ENCODE measurements at regions not wholly inside any gene's neighbourhood (a gene's known extent, or its start where the extent isn't known, plus 50 kb on each side); places are given as distances from the start of the nearest gene placed in this dataset.

- no peaks in the 10 kb centered on the region for H3K36me3 ChIP-seq (ENCODE audit: control insufficient read depth in 2 of 2, insufficient read depth in 2 of 2, low read length in 2 of 2)
- no peak overlapping the region for H3K9ac ChIP-seq (ENCODE audit: low read depth in 1 of 2, low read length in 2 of 2)
- no peaks in the 10 kb centered on the region for H3K9me3 ChIP-seq (ENCODE audit: control insufficient read depth in 2 of 2, low read length in 2 of 2)
- no peak overlapping the region for H3K27ac ChIP-seq (ENCODE audit: low read depth in 2 of 2, low read length in 2 of 2)
- no peak overlapping the region for H3K4me3 ChIP-seq (ENCODE audit: low read length in 2 of 2)
- H3K27me3 ChIP-seq (ENCODE audit: control insufficient read depth in 2 of 2, insufficient read depth in 2 of 2, low read length in 2 of 2), result no peaks in the 10 kb centered on the region
- no peaks in the 10 kb centered on the region for H3K4me1 ChIP-seq (ENCODE audit: control insufficient read depth in 2 of 2, insufficient read depth in 2 of 2, low read length in 2 of 2)
Observed at GRCh38 chr7:32275216-32276009, 205.2 kb upstream of the PDE1C start.

GRCh38 chr7:32273297-32273696 is 203.1 kb upstream of the PDE1C start:
- H3K27ac ChIP-seq (ENCODE audit: low read depth in 2 of 2, low read length in 2 of 2), result no peak overlapping the region

GRCh38 chr7:32266932-32267475 is 196.8 kb upstream of the PDE1C start:
- no peaks in the 10 kb centered on the region for H3K9me3 ChIP-seq (ENCODE audit: control insufficient read depth in 2 of 2, low read length in 2 of 2)
- no peak overlapping the region for H3K4me3 ChIP-seq (ENCODE audit: low read length in 2 of 2)
- H3K4me1 ChIP-seq (ENCODE audit: control insufficient read depth in 2 of 2, insufficient read depth in 2 of 2, low read length in 2 of 2), result no peaks in the 10 kb centered on the region
- H3K9ac ChIP-seq (ENCODE audit: low read depth in 1 of 2, low read length in 2 of 2), result no peak overlapping the region
- H3K27me3 ChIP-seq (ENCODE audit: control insufficient read depth in 2 of 2, insufficient read depth in 2 of 2, low read length in 2 of 2), result no peaks in the 10 kb centered on the region
- no peaks in the 10 kb centered on the region for H3K36me3 ChIP-seq (ENCODE audit: control insufficient read depth in 2 of 2, insufficient read depth in 2 of 2, low read length in 2 of 2)
- no peak overlapping the region for H3K27ac ChIP-seq (ENCODE audit: low read depth in 2 of 2, low read length in 2 of 2)

More at GRCh38 chr7:32273297-32273696, 203.1 kb upstream of the PDE1C start:
- Histone ChIP-seq H3K9me3 (ENCODE audit: control insufficient read depth in 2 of 2, low read length in 2 of 2) (no peaks in the 10 kb centered on the region), H3K36me3 (ENCODE audit: control insufficient read depth in 2 of 2, insufficient read depth in 2 of 2, low read length in 2 of 2) (no peaks in the 10 kb centered on the region), H3K27me3 (ENCODE audit: control insufficient read depth in 2 of 2, insufficient read depth in 2 of 2, low read length in 2 of 2) (no peaks in the 10 kb centered on the region), H3K4me1 (ENCODE audit: control insufficient read depth in 2 of 2, insufficient read depth in 2 of 2, low read length in 2 of 2) (no peaks in the 10 kb centered on the region), H3K4me3 (ENCODE audit: low read length in 2 of 2) (no peak overlapping the region), H3K9ac (ENCODE audit: low read depth in 1 of 2, low read length in 2 of 2) (no peak overlapping the region)

- Histone ChIP-seq H3K36me3 (ENCODE audit: control insufficient read depth in 2 of 2, insufficient read depth in 2 of 2, low read length in 2 of 2) (no peaks in the 10 kb centered on the region), H3K4me1 (ENCODE audit: control insufficient read depth in 2 of 2, insufficient read depth in 2 of 2, low read length in 2 of 2) (no peaks in the 10 kb centered on the region), H3K27me3 (ENCODE audit: control insufficient read depth in 2 of 2, insufficient read depth in 2 of 2, low read length in 2 of 2) (no peaks in the 10 kb centered on the region), H3K9me3 (ENCODE audit: control insufficient read depth in 2 of 2, low read length in 2 of 2) (no peaks in the 10 kb centered on the region), H3K4me3 (ENCODE audit: low read length in 2 of 2) (no peak overlapping the region), H3K27ac (ENCODE audit: low read depth in 2 of 2, low read length in 2 of 2) (no peak overlapping the region), H3K9ac (ENCODE audit: low read depth in 1 of 2, low read length in 2 of 2) (no peak overlapping the region)
Observed at GRCh38 chr7:32264702-32265284, 194.6 kb upstream of the PDE1C start.

GRCh38 chr7:32263611-32264010 is 193.4 kb upstream of the PDE1C start:
- Histone ChIP-seq H3K36me3 (ENCODE audit: control insufficient read depth in 2 of 2, insufficient read depth in 2 of 2, low read length in 2 of 2) (no peaks in the 10 kb centered on the region), H3K27me3 (ENCODE audit: control insufficient read depth in 2 of 2, insufficient read depth in 2 of 2, low read length in 2 of 2) (no peaks in the 10 kb centered on the region), H3K9ac (ENCODE audit: low read depth in 1 of 2, low read length in 2 of 2) (no peak overlapping the region), H3K4me1 (ENCODE audit: control insufficient read depth in 2 of 2, insufficient read depth in 2 of 2, low read length in 2 of 2) (no peaks in the 10 kb centered on the region), H3K4me3 (ENCODE audit: low read length in 2 of 2) (no peak overlapping the region), H3K9me3 (ENCODE audit: control insufficient read depth in 2 of 2, low read length in 2 of 2) (no peaks in the 10 kb centered on the region), H3K27ac (ENCODE audit: low read depth in 2 of 2, low read length in 2 of 2) (no peak overlapping the region)

- Histone ChIP-seq H3K36me3 (ENCODE audit: control insufficient read depth in 2 of 2, insufficient read depth in 2 of 2, low read length in 2 of 2) (no peaks in the 10 kb centered on the region), H3K9me3 (ENCODE audit: control insufficient read depth in 2 of 2, low read length in 2 of 2) (no peaks in the 10 kb centered on the region), H3K4me1 (ENCODE audit: control insufficient read depth in 2 of 2, insufficient read depth in 2 of 2, low read length in 2 of 2) (no peaks in the 10 kb centered on the region), H3K27me3 (ENCODE audit: control insufficient read depth in 2 of 2, insufficient read depth in 2 of 2, low read length in 2 of 2) (no peaks in the 10 kb centered on the region), H3K27ac (ENCODE audit: low read depth in 2 of 2, low read length in 2 of 2) (no peak overlapping the region), H3K9ac (ENCODE audit: low read depth in 1 of 2, low read length in 2 of 2) (no peak overlapping the region), H3K4me3 (ENCODE audit: low read length in 2 of 2) (no peak overlapping the region)
Observed at GRCh38 chr7:32262315-32262714, 192.1 kb upstream of the PDE1C start.

GRCh38 chr7:32259931-32260596 is 189.9 kb upstream of the PDE1C start:
- H3K4me3 ChIP-seq (ENCODE audit: low read length in 2 of 2), result no peak overlapping the region
- H3K9ac ChIP-seq (ENCODE audit: low read depth in 1 of 2, low read length in 2 of 2), result no peak overlapping the region
- H3K4me1 ChIP-seq (ENCODE audit: control insufficient read depth in 2 of 2, insufficient read depth in 2 of 2, low read length in 2 of 2), result no peaks in the 10 kb centered on the region
- H3K9me3 ChIP-seq (ENCODE audit: control insufficient read depth in 2 of 2, low read length in 2 of 2), result no peaks in the 10 kb centered on the region
- no peaks in the 10 kb centered on the region for H3K27me3 ChIP-seq (ENCODE audit: control insufficient read depth in 2 of 2, insufficient read depth in 2 of 2, low read length in 2 of 2)
- no peak overlapping the region for H3K27ac ChIP-seq (ENCODE audit: low read depth in 2 of 2, low read length in 2 of 2)
- H3K36me3 ChIP-seq (ENCODE audit: control insufficient read depth in 2 of 2, insufficient read depth in 2 of 2, low read length in 2 of 2), result no peaks in the 10 kb centered on the region

GRCh38 chr7:32258265-32258664 is 188.1 kb upstream of the PDE1C start:
- H3K36me3 ChIP-seq (ENCODE audit: control insufficient read depth in 2 of 2, insufficient read depth in 2 of 2, low read length in 2 of 2), result no peaks in the 10 kb centered on the region
- H3K27ac ChIP-seq (ENCODE audit: low read depth in 2 of 2, low read length in 2 of 2), result no peak overlapping the region
- no peaks in the 10 kb centered on the region for H3K27me3 ChIP-seq (ENCODE audit: control insufficient read depth in 2 of 2, insufficient read depth in 2 of 2, low read length in 2 of 2)
- H3K4me1 ChIP-seq (ENCODE audit: control insufficient read depth in 2 of 2, insufficient read depth in 2 of 2, low read length in 2 of 2), result no peaks in the 10 kb centered on the region
- H3K4me3 ChIP-seq (ENCODE audit: low read length in 2 of 2), result no peak overlapping the region
- no peak overlapping the region for H3K9ac ChIP-seq (ENCODE audit: low read depth in 1 of 2, low read length in 2 of 2)
- no peaks in the 10 kb centered on the region for H3K9me3 ChIP-seq (ENCODE audit: control insufficient read depth in 2 of 2, low read length in 2 of 2)

- H3K9ac ChIP-seq (ENCODE audit: low read depth in 1 of 2, low read length in 2 of 2), result no peak overlapping the region
- H3K4me1 ChIP-seq (ENCODE audit: control insufficient read depth in 2 of 2, insufficient read depth in 2 of 2, low read length in 2 of 2), result no peaks in the 10 kb centered on the region
- no peak overlapping the region for H3K27ac ChIP-seq (ENCODE audit: low read depth in 2 of 2, low read length in 2 of 2)
Observed at GRCh38 chr7:32257621-32258020, 187.4 kb upstream of the PDE1C start.

GRCh38 chr7:32256811-32257210 is 186.6 kb upstream of the PDE1C start:
- Histone ChIP-seq H3K9me3 (ENCODE audit: control insufficient read depth in 2 of 2, low read length in 2 of 2) (no peaks in the 10 kb centered on the region), H3K27ac (ENCODE audit: low read depth in 2 of 2, low read length in 2 of 2) (no peak overlapping the region), H3K36me3 (ENCODE audit: control insufficient read depth in 2 of 2, insufficient read depth in 2 of 2, low read length in 2 of 2) (no peaks in the 10 kb centered on the region), H3K27me3 (ENCODE audit: control insufficient read depth in 2 of 2, insufficient read depth in 2 of 2, low read length in 2 of 2) (no peaks in the 10 kb centered on the region), H3K4me1 (ENCODE audit: control insufficient read depth in 2 of 2, insufficient read depth in 2 of 2, low read length in 2 of 2) (no peaks in the 10 kb centered on the region), H3K9ac (ENCODE audit: low read depth in 1 of 2, low read length in 2 of 2) (no peak overlapping the region), H3K4me3 (ENCODE audit: low read length in 2 of 2) (no peak overlapping the region)

More at GRCh38 chr7:32257621-32258020, 187.4 kb upstream of the PDE1C start:
- Histone ChIP-seq H3K9me3 (ENCODE audit: control insufficient read depth in 2 of 2, low read length in 2 of 2) (no peaks in the 10 kb centered on the region), H3K27me3 (ENCODE audit: control insufficient read depth in 2 of 2, insufficient read depth in 2 of 2, low read length in 2 of 2) (no peaks in the 10 kb centered on the region), H3K4me3 (ENCODE audit: low read length in 2 of 2) (no peak overlapping the region), H3K36me3 (ENCODE audit: control insufficient read depth in 2 of 2, insufficient read depth in 2 of 2, low read length in 2 of 2) (no peaks in the 10 kb centered on the region)
